Upper lobe of left lung (tissue), 4 donors: ENCODE measurements at regions not wholly inside any gene's neighbourhood (a gene's known extent, or its start where the extent isn't known, plus 50 kb on each side); places are given as distances from the start of the nearest gene placed in this dataset.
"Not testable (repeated sequence)": the region's sequence is repeated elsewhere in the genome, so short reads cannot be mapped to it uniquely, and the experiment has no call there.

Source experiments
- CTCF ChIP-seq, 6 experiments: fragments of 450-650 bp in 4 of 6; fragments of 200-600 bp in 2 of 6; sonication (generic) in 2 of 6; IDR thresholded peaks; one replicate each; pipeline ENCODE4 v1.5.1; 2016 to 2019; ENCODE audit warnings: antibody characterized with exemption in 6 of 6
- POLR2A ChIP-seq, 4 donors: fragments of 450-650 bp; IDR thresholded peaks; one replicate each; pipeline ENCODE4 v1.5.1; 2016 to 2017; ENCODE audit warnings: antibody characterized with exemption in 4 of 4, mild to moderate bottlenecking in 2 of 4
- POLR2AphosphoS5 ChIP-seq, 2 donors: sonication (generic); formaldehyde crosslinking; IDR thresholded peaks; one replicate each; pipeline ENCODE4 v1.5.1; 2017; ENCODE audit warnings: antibody characterized with exemption in 2 of 2

GRCh38 chr10:63980870-63981269 lies 459.7 kb downstream of the REEP3 start:
- TF ChIP-seq CTCF, POLR2A, POLR2AphosphoS5 (IDR thresholded peaks at IDR 0.05): not testable (repeated sequence)
